Suprapubic skin (tissue), 4 donors: ENCODE measurements at regions not wholly inside any gene's neighbourhood (a gene's known extent, or its start where the extent isn't known, plus 50 kb on each side); places are given as distances from the start of the nearest gene placed in this dataset.

Experiments
- EP300 ChIP-seq: sonication (generic); formaldehyde crosslinking; IDR thresholded peaks from one replicate; pipeline ENCODE4 v1.6.1; 2017; ENCODE audit warnings: antibody characterized with exemption
- POLR2A ChIP-seq, 2 donors: fragments of 450-650 bp; IDR thresholded peaks; one replicate each; pipeline ENCODE4 v1.6.1; 2017; ENCODE audit warnings: antibody characterized with exemption in 2 of 2, mild to moderate bottlenecking in 2 of 2, moderate library complexity in 2 of 2
- POLR2AphosphoS5 ChIP-seq, 3 donors: sonication (generic); formaldehyde crosslinking; IDR thresholded peaks; one replicate each; pipeline ENCODE4 v1.6.1; 2017; ENCODE audit warnings: antibody characterized with exemption in 3 of 3
- TF ChIP-seq, protein P1 (sequence below), 2 donors: fragments of 200-600 bp in 1 of 2; fragments of 450-650 bp in 1 of 2; sonication (generic) in 1 of 2; IDR thresholded peaks; one replicate each; pipeline ENCODE4 v1.5.1; 2016 to 2019; ENCODE audit warnings: antibody characterized with exemption in 2 of 2, mild to moderate bottlenecking in 1 of 2, moderate library complexity in 1 of 2

- TF ChIP-seq POLR2A (IDR thresholded peaks at IDR 0.05) (no peak), EP300 (no peak), POLR2AphosphoS5 (IDR thresholded peaks at IDR 0.05) (no peak)
- TF ChIP-seq, protein P1, sequence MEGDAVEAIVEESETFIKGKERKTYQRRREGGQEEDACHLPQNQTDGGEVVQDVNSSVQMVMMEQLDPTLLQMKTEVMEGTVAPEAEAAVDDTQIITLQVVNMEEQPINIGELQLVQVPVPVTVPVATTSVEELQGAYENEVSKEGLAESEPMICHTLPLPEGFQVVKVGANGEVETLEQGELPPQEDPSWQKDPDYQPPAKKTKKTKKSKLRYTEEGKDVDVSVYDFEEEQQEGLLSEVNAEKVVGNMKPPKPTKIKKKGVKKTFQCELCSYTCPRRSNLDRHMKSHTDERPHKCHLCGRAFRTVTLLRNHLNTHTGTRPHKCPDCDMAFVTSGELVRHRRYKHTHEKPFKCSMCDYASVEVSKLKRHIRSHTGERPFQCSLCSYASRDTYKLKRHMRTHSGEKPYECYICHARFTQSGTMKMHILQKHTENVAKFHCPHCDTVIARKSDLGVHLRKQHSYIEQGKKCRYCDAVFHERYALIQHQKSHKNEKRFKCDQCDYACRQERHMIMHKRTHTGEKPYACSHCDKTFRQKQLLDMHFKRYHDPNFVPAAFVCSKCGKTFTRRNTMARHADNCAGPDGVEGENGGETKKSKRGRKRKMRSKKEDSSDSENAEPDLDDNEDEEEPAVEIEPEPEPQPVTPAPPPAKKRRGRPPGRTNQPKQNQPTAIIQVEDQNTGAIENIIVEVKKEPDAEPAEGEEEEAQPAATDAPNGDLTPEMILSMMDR (IDR thresholded peaks at IDR 0.05): no peak
Observed at GRCh38 chr13:72536714-72537394, 190.6 kb downstream of the MZT1 start.
